HG03565 (cell line): ENCODE measurements at regions not wholly inside any gene's neighbourhood (a gene's known extent, or its start where the extent isn't known, plus 50 kb on each side); places are given as distances from the start of the nearest gene placed in this dataset.

ENCODE experiments used
- ATAC-seq: cut with Tn5 transposase; IDR thresholded peaks from one replicate; pipeline ENCODE4 v1.9.1; 2021; ENCODE audit warnings: mild to moderate bottlenecking, moderate library complexity; ENCODE audit not compliant: unreplicated experiment

GRCh38 chrX:30951003-30951402, 61.9 kb upstream of the TAB3 start:
- ATAC-seq = no peak

- no peak for ATAC-seq
Observed at GRCh38 chrX:30950391-30950790, 61.3 kb upstream of the TAB3 start.

- ATAC-seq = no peak
Observed at GRCh38 chrX:30949554-30949953, 60.5 kb upstream of the TAB3 start.

- ATAC-seq = no peak
Observed at GRCh38 chrX:30948626-30949025, 59.6 kb upstream of the TAB3 start.

GRCh38 chrX:30948051-30948450, 59.0 kb upstream of the TAB3 start:
- ATAC-seq = no peak

- no peak for ATAC-seq
Observed at GRCh38 chrX:30943984-30944383, 54.9 kb upstream of the TAB3 start.

GRCh38 chrX:30941898-30942297, 52.8 kb upstream of the TAB3 start:
- ATAC-seq = no peak

GRCh38 chrX:30939928-30940327, 50.9 kb upstream of the TAB3 start:
- no peak for ATAC-seq
